Kidney epithelial cell (primary cell): ENCODE measurements at regions not wholly inside any gene's neighbourhood (a gene's known extent, or its start where the extent isn't known, plus 50 kb on each side); places are given as distances from the start of the nearest gene placed in this dataset.

Source experiments
- DNase-seq: peaks from one replicate; pipeline ENCODE4 v3.0.0-alpha.2; 2010; ENCODE audit warnings: low read depth
- H3K27me3 ChIP-seq: 2 replicates; pipeline ENCODE4 v1.6.0; 2011; ENCODE audit warnings: low read length; ENCODE audit not compliant: control insufficient read depth, insufficient read depth
- H3K36me3 ChIP-seq: 2 replicates; pipeline ENCODE4 v1.5.1; 2011; ENCODE audit warnings: low read length; ENCODE audit not compliant: control insufficient read depth, insufficient read depth
- H3K4me3 ChIP-seq: 2 replicates; pipeline ENCODE4 v1.5.1; 2011; ENCODE audit warnings: low read depth, mild to moderate bottlenecking, control low read depth, low read length
- TF ChIP-seq, protein P1 (sequence below): IDR thresholded peaks from 2 replicates; pipeline ENCODE4 v1.5.1; 2011; ENCODE audit warnings: mild to moderate bottlenecking, moderate library complexity, low read length, control low read depth, inconsistent platforms; ENCODE audit not compliant: insufficient read depth, poor library complexity, severe bottlenecking

GRCh38 chr1:58409890-58410289 is 136.6 kb downstream of the OMA1 start:
- H3K4me3 ChIP-seq: no peak overlapping the region
- peak; percentile 45 for DNase-seq
- H3K27me3 ChIP-seq: no peaks in the 10 kb centered on the region
- H3K36me3 ChIP-seq: no peaks in the 10 kb centered on the region
- TF ChIP-seq, protein P1, sequence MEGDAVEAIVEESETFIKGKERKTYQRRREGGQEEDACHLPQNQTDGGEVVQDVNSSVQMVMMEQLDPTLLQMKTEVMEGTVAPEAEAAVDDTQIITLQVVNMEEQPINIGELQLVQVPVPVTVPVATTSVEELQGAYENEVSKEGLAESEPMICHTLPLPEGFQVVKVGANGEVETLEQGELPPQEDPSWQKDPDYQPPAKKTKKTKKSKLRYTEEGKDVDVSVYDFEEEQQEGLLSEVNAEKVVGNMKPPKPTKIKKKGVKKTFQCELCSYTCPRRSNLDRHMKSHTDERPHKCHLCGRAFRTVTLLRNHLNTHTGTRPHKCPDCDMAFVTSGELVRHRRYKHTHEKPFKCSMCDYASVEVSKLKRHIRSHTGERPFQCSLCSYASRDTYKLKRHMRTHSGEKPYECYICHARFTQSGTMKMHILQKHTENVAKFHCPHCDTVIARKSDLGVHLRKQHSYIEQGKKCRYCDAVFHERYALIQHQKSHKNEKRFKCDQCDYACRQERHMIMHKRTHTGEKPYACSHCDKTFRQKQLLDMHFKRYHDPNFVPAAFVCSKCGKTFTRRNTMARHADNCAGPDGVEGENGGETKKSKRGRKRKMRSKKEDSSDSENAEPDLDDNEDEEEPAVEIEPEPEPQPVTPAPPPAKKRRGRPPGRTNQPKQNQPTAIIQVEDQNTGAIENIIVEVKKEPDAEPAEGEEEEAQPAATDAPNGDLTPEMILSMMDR: no peak

DNA sequence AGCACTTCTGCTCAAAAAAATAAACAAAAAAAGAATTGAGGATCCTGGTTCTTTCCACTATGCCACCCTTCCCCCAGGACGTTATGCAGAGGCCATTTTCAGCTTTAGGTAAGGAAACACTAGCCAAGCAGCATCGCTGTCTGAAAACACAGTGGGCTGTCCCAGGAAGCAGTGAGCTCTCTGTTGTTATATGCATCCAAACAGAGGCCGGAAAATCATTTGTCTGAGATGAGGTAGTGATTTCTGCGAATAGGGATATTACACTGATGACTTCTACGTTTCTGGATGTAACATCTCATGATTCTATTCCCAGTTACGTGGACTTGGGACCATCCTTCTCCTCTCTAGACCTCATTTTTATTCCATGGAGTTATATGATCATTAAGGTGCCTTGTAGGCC is 137.2 kb downstream of the OMA1 start:
- Histone ChIP-seq H3K36me3 (no peaks in the 10 kb centered on the region), H3K27me3 (no peaks in the 10 kb centered on the region), H3K4me3 (no peak overlapping the region)
- DNase-seq: no peak
- TF ChIP-seq, protein P1: no peak

GRCh38 chr1:58406301-58407071 is 140.0 kb downstream of the OMA1 start:
- Histone ChIP-seq H3K27me3 (no peaks in the 10 kb centered on the region), H3K4me3 (no peak overlapping the region), H3K36me3 (no peaks in the 10 kb centered on the region)
- no peak for DNase-seq
- TF ChIP-seq, protein P1: no peak

DNA sequence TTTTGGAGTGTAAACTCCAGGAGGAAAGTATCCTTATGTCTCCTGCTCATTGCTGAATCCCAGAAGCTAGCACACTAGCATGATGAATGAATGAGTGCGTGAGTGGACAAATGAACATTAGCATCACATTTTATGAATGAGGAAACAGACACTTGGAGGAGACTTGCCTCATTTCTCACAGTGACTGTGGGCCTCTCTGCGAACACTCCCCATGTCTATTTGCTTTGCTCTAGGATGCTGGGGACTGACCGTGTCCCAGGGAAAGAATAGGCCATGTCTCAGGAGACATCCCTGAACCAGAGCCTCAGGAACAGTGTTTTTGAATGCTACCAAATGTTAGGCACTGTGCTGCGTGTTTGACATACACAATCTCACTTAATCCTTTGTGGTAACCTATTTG is 140.9 kb downstream of the OMA1 start:
- TF ChIP-seq, protein P1: no peak
- Histone ChIP-seq H3K36me3 (no peaks in the 10 kb centered on the region), H3K4me3 (no peak overlapping the region), H3K27me3 (no peaks in the 10 kb centered on the region)
- DNase-seq: no peak

- TF ChIP-seq, protein P1: no peak
- no peaks in the 10 kb centered on the region for H3K36me3 ChIP-seq
Observed at GRCh38 chr1:58403894-58404293, 142.6 kb downstream of the OMA1 start.

GRCh38 chr1:58402444-58402843 is 144.1 kb downstream of the OMA1 start:
- no peak for DNase-seq
- no peaks in the 10 kb centered on the region for H3K27me3 ChIP-seq
- no peaks in the 10 kb centered on the region for H3K36me3 ChIP-seq
- H3K4me3 ChIP-seq: no peak overlapping the region
- TF ChIP-seq, protein P1: no peak

More at GRCh38 chr1:58403894-58404293, 142.6 kb downstream of the OMA1 start:
- no peak for DNase-seq
- Histone ChIP-seq H3K27me3 (no peaks in the 10 kb centered on the region), H3K4me3 (no peak overlapping the region)
